HEK293 (cell line): ENCODE measurements at regions not wholly inside any gene's neighbourhood (a gene's known extent, or its start where the extent isn't known, plus 50 kb on each side); places are given as distances from the start of the nearest gene placed in this dataset.

ENCODE experiments used
- CTCF ChIA-PET: fragments of 350-600 bp; formaldehyde crosslinking; extraction: SDS; loops from one replicate; lab custom pipeline; 2021; ENCODE audit warnings: antibody characterized with exemption; lab: Yijun Ruan, JAX
- POLR2A ChIA-PET: fragments of 300-600 bp; formaldehyde crosslinking; extraction: SDS; loops from one replicate; lab custom pipeline; 2020; ENCODE audit warnings: antibody characterized with exemption, inconsistent platforms; lab: Yijun Ruan, JAX
- H3K27ac ChIP-seq: fragments of 200-500 bp; sonication (Bioruptor generic); 2 replicates; pipeline ENCODE4 v1.5.1; 2014; ENCODE audit warnings: low read depth, low read length, control low read depth, inconsistent platforms; ENCODE audit errors: extremely low read depth
- H3K36me3 ChIP-seq, 2 experiments: fragments of 200-500 bp in 1 of 2; sonication (Bioruptor generic) in 1 of 2; 1 replicate in 1 of 2; 2 replicates in 1 of 2; pipeline ENCODE4 v1.5.1; 2014 to 2017; ENCODE audit warnings: inconsistent platforms in 2 of 2, low read length in 2 of 2; ENCODE audit not compliant: control insufficient read depth in 2 of 2, insufficient read depth in 1 of 2
- H3K4me1 ChIP-seq: fragments of 200-500 bp; sonication (Bioruptor generic); 2 replicates; pipeline ENCODE4 v1.5.1; 2014; ENCODE audit warnings: mild to moderate bottlenecking, low read length, inconsistent platforms; ENCODE audit not compliant: control insufficient read depth, insufficient read depth
- H3K4me3 ChIP-seq: 2 replicates; pipeline ENCODE4 v1.5.1; 2011; ENCODE audit warnings: low read depth, mild to moderate bottlenecking, control low read depth, low read length, moderate library complexity
- H3K9me3 ChIP-seq: fragments of 200-500 bp; sonication (Bioruptor generic); 2 replicates; pipeline ENCODE4 v1.5.1; 2014; ENCODE audit warnings: low read depth, low read length, inconsistent platforms; ENCODE audit not compliant: control insufficient read depth, insufficient read depth
- EGR2 ChIP-seq: fragments of 450-650 bp; formaldehyde crosslinking; IDR thresholded peaks from 2 replicates; pipeline ENCODE4 v1.5.1; 2016; ENCODE audit warnings: low read depth, missing biosample characterization, missing genetic modification characterization
- GLI2 ChIP-seq: fragments of 450-650 bp; formaldehyde crosslinking; IDR thresholded peaks from 2 replicates; pipeline ENCODE4; 2017; ENCODE audit warnings: missing biosample characterization, missing genetic modification characterization, low read depth, borderline replicate concordance
- IKZF3 ChIP-seq: fragments of 450-650 bp; IDR thresholded peaks from 2 replicates; pipeline ENCODE4 v1.5.0; 2018; ENCODE audit warnings: missing biosample characterization, mild to moderate bottlenecking, missing genetic modification characterization, moderate library complexity
- KLF8 ChIP-seq: fragments of 450-650 bp; formaldehyde crosslinking; IDR thresholded peaks from 2 replicates; pipeline ENCODE4 v1.5.1; 2016; ENCODE audit warnings: missing biosample characterization, missing genetic modification characterization
- REPIN1 ChIP-seq: fragments of 450-650 bp; formaldehyde crosslinking; IDR thresholded peaks from 2 replicates; pipeline ENCODE4 v1.5.1; 2017; ENCODE audit warnings: missing biosample characterization, missing genetic modification characterization, low read depth
- ZBTB48 ChIP-seq: fragments of 450-650 bp; formaldehyde crosslinking; IDR thresholded peaks from 2 replicates; pipeline ENCODE4 v1.5.1; 2016; ENCODE audit warnings: missing biosample characterization, missing genetic modification characterization
- ZBTB8A ChIP-seq: fragments of 450-650 bp; formaldehyde crosslinking; IDR thresholded peaks from 2 replicates; pipeline ENCODE4 v1.5.1; 2016; ENCODE audit warnings: missing biosample characterization, missing genetic modification characterization
- ZNF138 ChIP-seq: fragments of 450-650 bp; formaldehyde crosslinking; IDR thresholded peaks from 2 replicates; pipeline ENCODE4 v1.5.1; 2016; ENCODE audit warnings: missing biosample characterization, missing genetic modification characterization, borderline replicate concordance
- ZNF157 ChIP-seq: fragments of 450-650 bp; formaldehyde crosslinking; IDR thresholded peaks from 2 replicates; pipeline ENCODE4 v1.5.1; 2016; ENCODE audit warnings: missing biosample characterization, missing genetic modification characterization
- ZNF174 ChIP-seq: fragments of 450-650 bp; formaldehyde crosslinking; IDR thresholded peaks from 2 replicates; pipeline ENCODE4 v1.5.0; 2017; ENCODE audit warnings: missing biosample characterization, mild to moderate bottlenecking, missing genetic modification characterization
- ZNF214 ChIP-seq: fragments of 450-650 bp; formaldehyde crosslinking; IDR thresholded peaks from 2 replicates; pipeline ENCODE4 v1.5.1; 2017; ENCODE audit warnings: missing biosample characterization, mild to moderate bottlenecking, missing genetic modification characterization, borderline replicate concordance
- ZNF221 ChIP-seq: fragments of 450-650 bp; formaldehyde crosslinking; IDR thresholded peaks from 2 replicates; pipeline ENCODE4 v1.5.1; 2017; ENCODE audit warnings: missing biosample characterization, missing genetic modification characterization, borderline replicate concordance
- ZNF341 ChIP-seq: fragments of 450-650 bp; formaldehyde crosslinking; IDR thresholded peaks from 2 replicates; pipeline ENCODE4; 2016; ENCODE audit warnings: low read depth, missing biosample characterization, missing genetic modification characterization
- ZNF362 ChIP-seq: fragments of 450-650 bp; formaldehyde crosslinking; IDR thresholded peaks from 2 replicates; pipeline ENCODE4 v1.5.1; 2016; ENCODE audit warnings: missing biosample characterization, missing genetic modification characterization
- ZNF433 ChIP-seq: fragments of 450-650 bp; formaldehyde crosslinking; IDR thresholded peaks from 2 replicates; pipeline ENCODE4 v1.5.1; 2016; ENCODE audit warnings: missing biosample characterization, missing genetic modification characterization, low read depth
- ZNF549 ChIP-seq: fragments of 450-650 bp; IDR thresholded peaks from 2 replicates; pipeline ENCODE4 v1.5.1; 2018; ENCODE audit warnings: missing biosample characterization, missing genetic modification characterization, mild to moderate bottlenecking, inconsistent platforms, moderate library complexity
- ZNF629 ChIP-seq: fragments of 450-650 bp; formaldehyde crosslinking; IDR thresholded peaks from 2 replicates; pipeline ENCODE4 v1.5.1; 2017; ENCODE audit warnings: missing biosample characterization, missing genetic modification characterization
- ZNF639 ChIP-seq: fragments of 450-650 bp; formaldehyde crosslinking; IDR thresholded peaks from 2 replicates; pipeline ENCODE4 v1.5.1; 2016; ENCODE audit warnings: missing biosample characterization, missing genetic modification characterization
- ZNF677 ChIP-seq: fragments of 450-650 bp; IDR thresholded peaks from 2 replicates; pipeline ENCODE4 v1.5.0; 2018; ENCODE audit warnings: missing biosample characterization, mild to moderate bottlenecking, missing genetic modification characterization, moderate library complexity
- ZNF768 ChIP-seq: fragments of 450-650 bp; formaldehyde crosslinking; IDR thresholded peaks from 2 replicates; pipeline ENCODE4 v1.5.1; 2018; ENCODE audit warnings: missing biosample characterization, mild to moderate bottlenecking, missing genetic modification characterization
- ZNF830 ChIP-seq: fragments of 450-650 bp; IDR thresholded peaks from 2 replicates; pipeline ENCODE4 v1.5.0; 2018; ENCODE audit warnings: missing biosample characterization, missing genetic modification characterization, low read depth, mild to moderate bottlenecking, moderate library complexity
- ZSCAN16 ChIP-seq: fragments of 450-650 bp; formaldehyde crosslinking; IDR thresholded peaks from 2 replicates; pipeline ENCODE4 v1.5.1; 2016; ENCODE audit warnings: missing biosample characterization, missing genetic modification characterization
- ZXDB ChIP-seq: fragments of 450-650 bp; formaldehyde crosslinking; IDR thresholded peaks from 2 replicates; pipeline ENCODE4 v1.5.1; 2016; ENCODE audit warnings: missing biosample characterization, missing genetic modification characterization
- TF ChIP-seq, protein P1 (sequence below): fragments of 450-650 bp; formaldehyde crosslinking; IDR thresholded peaks from 2 replicates; pipeline ENCODE4 v1.5.0; 2017; ENCODE audit warnings: missing biosample characterization, missing genetic modification characterization, borderline replicate concordance
- TF ChIP-seq, protein P2 (sequence below): fragments of 450-650 bp; formaldehyde crosslinking; IDR thresholded peaks from 2 replicates; pipeline ENCODE4 v1.5.1; 2016; ENCODE audit warnings: missing biosample characterization, missing genetic modification characterization
- TF ChIP-seq, protein P3 (sequence below): fragments of 450-650 bp; formaldehyde crosslinking; optimal IDR thresholded peaks from 2 replicates; pipeline ENCODE3; 2016; ENCODE audit warnings: missing biosample characterization, mild to moderate bottlenecking, missing genetic modification characterization

- H3K27ac ChIP-seq = no peak overlapping the region
- TF ChIP-seq ZNF221 (tag by site-specific recombination) (no peak), ZNF677 (tag by site-specific recombination) (no peak), ZNF341 (tag by site-specific recombination) (no peak), ZNF629 (tag by site-specific recombination) (no peak), ZNF830 (tag by site-specific recombination) (no peak), ZNF362 (tag by site-specific recombination) (no peak), REPIN1 (tag by site-specific recombination) (no peak), ZNF433 (tag by site-specific recombination) (no peak), IKZF3 (tag by site-specific recombination) (no peak), ZNF768 (no peak), ZSCAN16 (tag by site-specific recombination) (no peak), ZNF138 (tag by site-specific recombination) (no peak), ZNF549 (no peak), ZBTB48 (tag by site-specific recombination) (no peak), ZXDB (no peak), GLI2 (tag by site-specific recombination) (no peak)
- TF ChIP-seq, protein P1, sequence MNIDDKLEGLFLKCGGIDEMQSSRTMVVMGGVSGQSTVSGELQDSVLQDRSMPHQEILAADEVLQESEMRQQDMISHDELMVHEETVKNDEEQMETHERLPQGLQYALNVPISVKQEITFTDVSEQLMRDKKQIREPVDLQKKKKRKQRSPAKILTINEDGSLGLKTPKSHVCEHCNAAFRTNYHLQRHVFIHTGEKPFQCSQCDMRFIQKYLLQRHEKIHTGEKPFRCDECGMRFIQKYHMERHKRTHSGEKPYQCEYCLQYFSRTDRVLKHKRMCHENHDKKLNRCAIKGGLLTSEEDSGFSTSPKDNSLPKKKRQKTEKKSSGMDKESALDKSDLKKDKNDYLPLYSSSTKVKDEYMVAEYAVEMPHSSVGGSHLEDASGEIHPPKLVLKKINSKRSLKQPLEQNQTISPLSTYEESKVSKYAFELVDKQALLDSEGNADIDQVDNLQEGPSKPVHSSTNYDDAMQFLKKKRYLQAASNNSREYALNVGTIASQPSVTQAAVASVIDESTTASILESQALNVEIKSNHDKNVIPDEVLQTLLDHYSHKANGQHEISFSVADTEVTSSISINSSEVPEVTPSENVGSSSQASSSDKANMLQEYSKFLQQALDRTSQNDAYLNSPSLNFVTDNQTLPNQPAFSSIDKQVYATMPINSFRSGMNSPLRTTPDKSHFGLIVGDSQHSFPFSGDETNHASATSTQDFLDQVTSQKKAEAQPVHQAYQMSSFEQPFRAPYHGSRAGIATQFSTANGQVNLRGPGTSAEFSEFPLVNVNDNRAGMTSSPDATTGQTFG (tag by site-specific recombination) = no peak
- TF ChIP-seq, protein P2, sequence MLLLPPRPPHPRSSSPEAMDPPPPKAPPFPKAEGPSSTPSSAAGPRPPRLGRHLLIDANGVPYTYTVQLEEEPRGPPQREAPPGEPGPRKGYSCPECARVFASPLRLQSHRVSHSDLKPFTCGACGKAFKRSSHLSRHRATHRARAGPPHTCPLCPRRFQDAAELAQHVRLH (tag by site-specific recombination) = no peak
- no peaks in the 10 kb centered on the region for H3K36me3 ChIP-seq
- no peak overlapping the region for H3K4me3 ChIP-seq
- no peaks in the 10 kb centered on the region for H3K4me1 ChIP-seq
- no peaks in the 10 kb centered on the region for H3K9me3 ChIP-seq
- CTCF ChIA-PET = interaction anchor here (0.6 kb wide), 1 partner anchor 93 kb away, joined by 3 read pairs; no protein-coding TSS in a partner anchor
- POLR2A ChIA-PET = no interaction called here
Observed at GRCh38 chr7:22931011-22931410, 82.9 kb downstream of the HYCC1 start.

- Histone ChIP-seq H3K4me3 (no peak overlapping the region), H3K27ac (no peak overlapping the region), H3K9me3 (no peaks in the 10 kb centered on the region), H3K4me1 (no peaks in the 10 kb centered on the region), H3K36me3 (no peaks in the 10 kb centered on the region)
- POLR2A ChIA-PET = no interaction called here
- TF ChIP-seq KLF8 (tag by site-specific recombination) (no peak), ZNF157 (tag by site-specific recombination) (no peak), EGR2 (tag by site-specific recombination) (no peak), ZNF639 (tag by site-specific recombination) (no peak), ZNF174 (no peak), ZNF214 (tag by site-specific recombination) (no peak), ZBTB8A (no peak)
- TF ChIP-seq, protein P3, sequence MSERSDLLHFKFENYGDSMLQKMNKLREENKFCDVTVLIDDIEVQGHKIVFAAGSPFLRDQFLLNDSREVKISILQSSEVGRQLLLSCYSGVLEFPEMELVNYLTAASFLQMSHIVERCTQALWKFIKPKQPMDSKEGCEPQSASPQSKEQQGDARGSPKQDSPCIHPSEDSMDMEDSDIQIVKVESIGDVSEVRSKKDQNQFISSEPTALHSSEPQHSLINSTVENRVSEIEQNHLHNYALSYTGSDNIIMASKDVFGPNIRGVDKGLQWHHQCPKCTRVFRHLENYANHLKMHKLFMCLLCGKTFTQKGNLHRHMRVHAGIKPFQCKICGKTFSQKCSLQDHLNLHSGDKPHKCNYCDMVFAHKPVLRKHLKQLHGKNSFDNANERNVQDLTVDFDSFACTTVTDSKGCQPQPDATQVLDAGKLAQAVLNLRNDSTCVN (tag by site-specific recombination) = no peak
- CTCF ChIA-PET = interaction anchor here (1.0 kb wide), 1 partner anchor 133 kb away, joined by 5 read pairs; no protein-coding TSS in a partner anchor
Observed at GRCh38 chr7:22922307-22922706, 91.6 kb downstream of the HYCC1 start.
